Dedifferentiated amniotic fluid mesenchymal stem cell (primary cell): ENCODE measurements at regions not wholly inside any gene's neighbourhood (a gene's known extent, or its start where the extent isn't known, plus 50 kb on each side); places are given as distances from the start of the nearest gene placed in this dataset.
"Not testable (repeated sequence)": the region's sequence is repeated elsewhere in the genome, so short reads cannot be mapped to it uniquely, and the experiment has no call there.

Source experiments
- DNase-seq: peaks from one replicate; pipeline ENCODE4 v3.0.0-alpha.2; 2016; ENCODE audit errors: extremely low spot score

GRCh38 chr2:147017951-147018645 lies 826.7 kb upstream of the ACVR2A start:
- no peak for DNase-seq

GRCh38 chr2:147016181-147016580 lies 828.6 kb upstream of the ACVR2A start:
- DNase-seq = no peak

- no peak for DNase-seq
Observed at GRCh38 chr2:147015591-147015990, 829.2 kb upstream of the ACVR2A start.

- no peak for DNase-seq
Observed at GRCh38 chr2:147013696-147014392, 831.0 kb upstream of the ACVR2A start.

GRCh38 chr2:147008481-147008880 lies 836.3 kb upstream of the ACVR2A start:
- DNase-seq = no peak

- no peak for DNase-seq
Observed at GRCh38 chr2:147006736-147007141, 838.1 kb upstream of the ACVR2A start.

GRCh38 chr2:147003081-147003480 lies 841.7 kb upstream of the ACVR2A start:
- DNase-seq = no peak

- no peak for DNase-seq
Observed at GRCh38 chr2:147002256-147002655, 842.6 kb upstream of the ACVR2A start.

GRCh38 chr2:147001061-147001460 lies 843.8 kb upstream of the ACVR2A start:
- DNase-seq = no peak

- not testable (repeated sequence) for DNase-seq
Observed at GRCh38 chr2:147000151-147000550, 844.7 kb upstream of the ACVR2A start.

- no peak for DNase-seq
Observed at GRCh38 chr2:146997945-146998344, 846.9 kb upstream of the ACVR2A start.

- DNase-seq = no peak
Observed at GRCh38 chr2:146997488-146997887, 847.3 kb upstream of the ACVR2A start.

- no peak for DNase-seq
Observed at GRCh38 chr2:146994246-146994645, 850.6 kb upstream of the ACVR2A start.

- DNase-seq = no peak
Observed at GRCh38 chr2:146992466-146992865, 852.4 kb upstream of the ACVR2A start.

- DNase-seq = no peak
Observed at GRCh38 chr2:146992057-146992456, 852.8 kb upstream of the ACVR2A start.

GRCh38 chr2:146990311-146991054 lies 854.3 kb upstream of the ACVR2A start:
- peak; percentile 35 for DNase-seq

- no peak for DNase-seq
Observed at GRCh38 chr2:146989741-146990140, 855.1 kb upstream of the ACVR2A start.

GRCh38 chr2:146987996-146988395 lies 856.8 kb upstream of the ACVR2A start:
- DNase-seq = no peak

GRCh38 chr2:146986161-146986560 lies 858.7 kb upstream of the ACVR2A start:
- DNase-seq = no peak

GRCh38 chr2:146985753-146986152 lies 859.1 kb upstream of the ACVR2A start:
- DNase-seq = no peak

GRCh38 chr2:146984014-146984413 lies 860.8 kb upstream of the ACVR2A start:
- no peak for DNase-seq

- DNase-seq = peak; percentile 54
Observed at GRCh38 chr2:146982393-146982846, 862.4 kb upstream of the ACVR2A start.

GRCh38 chr2:146981921-146982320 lies 862.9 kb upstream of the ACVR2A start:
- DNase-seq = no peak
